Body of pancreas (tissue), 4 donors: ENCODE measurements at regions not wholly inside any gene's neighbourhood (a gene's known extent, or its start where the extent isn't known, plus 50 kb on each side); places are given as distances from the start of the nearest gene placed in this dataset.
"Not testable (repeated sequence)": the region's sequence is repeated elsewhere in the genome, so short reads cannot be mapped to it uniquely, and the experiment has no call there.

Experiments used
- POLR2A ChIP-seq, 3 donors: fragments of 450-650 bp; IDR thresholded peaks; one replicate each; pipeline ENCODE4 v1.6.1; 2016; ENCODE audit warnings: antibody characterized with exemption in 3 of 3, mild to moderate bottlenecking in 2 of 3
- TF ChIP-seq, protein P1 (sequence below), 7 experiments: fragments of 450-650 bp in 4 of 7; fragments of 200-600 bp in 3 of 7; sonication (generic) in 3 of 7; IDR thresholded peaks; one replicate each; pipeline ENCODE4 v1.5.1; 2016 to 2019; ENCODE audit warnings: antibody characterized with exemption in 7 of 7

DNA sequence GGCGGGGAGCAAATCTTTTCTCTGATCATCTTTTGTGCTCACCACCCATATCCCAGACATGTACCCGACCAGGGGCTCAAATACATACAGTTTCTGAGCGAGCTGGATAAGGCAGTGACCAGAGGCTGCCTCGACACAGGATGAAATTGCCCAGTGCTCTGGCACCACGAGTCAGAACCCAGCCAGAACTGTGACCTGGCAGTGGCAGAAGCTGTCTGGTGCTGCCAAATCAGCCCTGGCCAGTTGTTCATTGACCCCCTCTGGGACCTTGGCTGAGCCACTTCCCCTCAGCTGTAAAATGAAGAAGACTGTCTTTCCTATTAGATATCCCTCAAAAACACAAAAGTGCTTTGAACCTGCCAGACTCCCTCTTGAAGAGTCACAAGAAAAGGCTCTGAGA is 90.2 kb downstream of the TBC1D26 start:
- TF ChIP-seq, protein P1, sequence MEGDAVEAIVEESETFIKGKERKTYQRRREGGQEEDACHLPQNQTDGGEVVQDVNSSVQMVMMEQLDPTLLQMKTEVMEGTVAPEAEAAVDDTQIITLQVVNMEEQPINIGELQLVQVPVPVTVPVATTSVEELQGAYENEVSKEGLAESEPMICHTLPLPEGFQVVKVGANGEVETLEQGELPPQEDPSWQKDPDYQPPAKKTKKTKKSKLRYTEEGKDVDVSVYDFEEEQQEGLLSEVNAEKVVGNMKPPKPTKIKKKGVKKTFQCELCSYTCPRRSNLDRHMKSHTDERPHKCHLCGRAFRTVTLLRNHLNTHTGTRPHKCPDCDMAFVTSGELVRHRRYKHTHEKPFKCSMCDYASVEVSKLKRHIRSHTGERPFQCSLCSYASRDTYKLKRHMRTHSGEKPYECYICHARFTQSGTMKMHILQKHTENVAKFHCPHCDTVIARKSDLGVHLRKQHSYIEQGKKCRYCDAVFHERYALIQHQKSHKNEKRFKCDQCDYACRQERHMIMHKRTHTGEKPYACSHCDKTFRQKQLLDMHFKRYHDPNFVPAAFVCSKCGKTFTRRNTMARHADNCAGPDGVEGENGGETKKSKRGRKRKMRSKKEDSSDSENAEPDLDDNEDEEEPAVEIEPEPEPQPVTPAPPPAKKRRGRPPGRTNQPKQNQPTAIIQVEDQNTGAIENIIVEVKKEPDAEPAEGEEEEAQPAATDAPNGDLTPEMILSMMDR (IDR thresholded peaks at IDR 0.05) = not testable (repeated sequence)
- TF ChIP-seq POLR2A (IDR thresholded peaks at IDR 0.05) = not testable (repeated sequence)
